ENCODE measurements at regions not wholly inside any gene's neighbourhood (a gene's known extent, or its start where the extent isn't known, plus 50 kb on each side); places are given as distances from the start of the nearest gene placed in this dataset.

DNA sequence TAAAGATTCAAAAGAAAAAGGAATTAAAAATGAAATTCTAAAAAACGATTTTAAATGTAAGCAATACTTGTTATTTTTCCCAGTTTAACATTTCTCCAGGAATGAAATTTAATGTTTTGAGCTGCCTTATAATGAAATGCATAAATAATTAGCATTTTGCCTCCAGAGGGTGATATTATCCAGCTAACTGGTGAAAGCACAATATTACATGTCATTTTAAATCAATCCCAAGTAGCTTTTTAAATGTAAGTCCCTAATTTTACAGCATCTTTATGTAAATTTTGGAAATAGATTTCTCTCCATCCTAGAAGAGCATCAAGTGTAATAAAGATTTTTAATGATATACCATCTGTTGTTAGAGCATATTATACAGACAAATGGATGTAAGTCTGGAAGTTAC lies 139.1 kb upstream of the P2RY1 start:
- TF ChIP-seq, protein P1, sequence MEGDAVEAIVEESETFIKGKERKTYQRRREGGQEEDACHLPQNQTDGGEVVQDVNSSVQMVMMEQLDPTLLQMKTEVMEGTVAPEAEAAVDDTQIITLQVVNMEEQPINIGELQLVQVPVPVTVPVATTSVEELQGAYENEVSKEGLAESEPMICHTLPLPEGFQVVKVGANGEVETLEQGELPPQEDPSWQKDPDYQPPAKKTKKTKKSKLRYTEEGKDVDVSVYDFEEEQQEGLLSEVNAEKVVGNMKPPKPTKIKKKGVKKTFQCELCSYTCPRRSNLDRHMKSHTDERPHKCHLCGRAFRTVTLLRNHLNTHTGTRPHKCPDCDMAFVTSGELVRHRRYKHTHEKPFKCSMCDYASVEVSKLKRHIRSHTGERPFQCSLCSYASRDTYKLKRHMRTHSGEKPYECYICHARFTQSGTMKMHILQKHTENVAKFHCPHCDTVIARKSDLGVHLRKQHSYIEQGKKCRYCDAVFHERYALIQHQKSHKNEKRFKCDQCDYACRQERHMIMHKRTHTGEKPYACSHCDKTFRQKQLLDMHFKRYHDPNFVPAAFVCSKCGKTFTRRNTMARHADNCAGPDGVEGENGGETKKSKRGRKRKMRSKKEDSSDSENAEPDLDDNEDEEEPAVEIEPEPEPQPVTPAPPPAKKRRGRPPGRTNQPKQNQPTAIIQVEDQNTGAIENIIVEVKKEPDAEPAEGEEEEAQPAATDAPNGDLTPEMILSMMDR (IDR thresholded peaks at IDR 0.05), result no peak
- no peak for TF ChIP-seq POLR2AphosphoS5 (IDR thresholded peaks at IDR 0.05)
- TF ChIP-seq EP300 (IDR thresholded peaks at IDR 0.05; ENCODE audit: low read depth), result no peak

Measured in transverse colon (tissue), 4 donors.